Panc1 (cell line): ENCODE measurements at regions not wholly inside any gene's neighbourhood (a gene's known extent, or its start where the extent isn't known, plus 50 kb on each side); places are given as distances from the start of the nearest gene placed in this dataset.

ENCODE experiments used
- CTCF ChIP-seq: fragments of 450-650 bp; IDR thresholded peaks from 2 replicates; pipeline ENCODE4 v1.5.1; 2017; ENCODE audit warnings: mild to moderate bottlenecking
- POLR2AphosphoS5 ChIP-seq: IDR thresholded peaks from 2 replicates; pipeline ENCODE4 v1.6.1; 2012; ENCODE audit warnings: mild to moderate bottlenecking, low read depth, low read length, moderate library complexity
- REST ChIP-seq, 2 experiments: IDR thresholded peaks; 2 replicates each; pipeline ENCODE4 v1.6.1; 2011 to 2012; ENCODE audit warnings: low read depth in 2 of 2, control low read depth in 1 of 2, low read length in 1 of 2, mild to moderate bottlenecking in 1 of 2, moderate library complexity in 1 of 2; ENCODE audit not compliant: insufficient read depth in 1 of 2
- SIN3A ChIP-seq: IDR thresholded peaks from 2 replicates; pipeline ENCODE4 v1.6.1; 2012; ENCODE audit warnings: low read depth, mild to moderate bottlenecking, low read length, moderate library complexity, borderline replicate concordance; ENCODE audit not compliant: insufficient read depth
- TCF7L2 ChIP-seq: IDR thresholded peaks from 2 replicates; pipeline ENCODE4 v1.6.1; 2011; ENCODE audit warnings: mild to moderate bottlenecking, low read depth, low read length, inconsistent platforms

DNA sequence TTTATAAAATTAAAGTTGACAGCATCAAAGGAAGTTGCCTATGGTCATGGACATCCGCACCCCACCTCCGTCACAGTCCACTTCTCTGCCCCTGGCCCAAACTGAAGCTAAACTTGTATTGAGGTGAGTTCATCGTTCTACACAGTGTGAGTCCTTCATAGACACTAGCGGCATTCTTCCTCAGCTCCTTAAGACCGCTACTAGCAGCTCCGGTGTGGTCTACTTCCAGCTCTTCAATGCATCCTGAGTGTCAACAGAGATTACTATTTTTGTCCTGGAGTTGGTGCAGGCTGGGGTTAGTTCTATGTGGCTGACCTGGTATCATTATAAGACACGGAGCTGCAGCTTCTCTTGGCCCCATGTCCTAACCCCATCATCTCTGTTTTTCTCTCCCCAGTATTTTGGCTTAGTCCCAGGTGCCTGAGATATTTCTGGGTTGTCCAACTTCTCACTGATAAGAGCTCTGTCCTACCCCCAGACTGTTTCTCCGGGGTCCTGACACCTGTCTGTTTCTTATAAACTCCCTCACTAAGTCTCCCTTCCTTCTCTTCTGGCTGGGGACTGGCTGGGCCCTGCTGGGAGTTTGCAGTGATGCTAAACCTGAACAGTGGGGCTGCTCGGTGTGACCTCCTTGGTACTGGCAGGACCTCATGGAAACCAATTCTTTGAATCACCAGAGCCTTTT is 169.2 kb upstream of the ATP10A start:
- TF ChIP-seq CTCF (no peak), TCF7L2 (no peak), POLR2AphosphoS5 (no peak), REST (IDR thresholded peaks at IDR 0.05; ENCODE audit: insufficient read depth in 1 of 2, low read depth in 2 of 2, low read length in 1 of 2) (no peak), SIN3A (no peak)
